K562 (cell line): ENCODE measurements at regions not wholly inside any gene's neighbourhood (a gene's known extent, or its start where the extent isn't known, plus 50 kb on each side); places are given as distances from the start of the nearest gene placed in this dataset.

Experiments
- ATAC-seq: fragments of 200-7000 bp; cut with Tn5 transposase; 3 replicates; pipeline ENCODE4 v1.9.1; 2020; ENCODE audit warnings: moderate library complexity
- BruUV-seq: library from RNA; stranded (reverse); fragments of 400-500 nt; replicated peaks from 2 replicates; lab custom pipeline; 2021; lab: Mats Ljungman, UMichigan
- CTCF ChIA-PET: fragments of 300-600 bp; formaldehyde crosslinking; extraction: SDS; loops from one replicate; lab custom pipeline; 2021; ENCODE audit warnings: low intra/inter-chr PET ratio; lab: Yijun Ruan, JAX
- POLR2A ChIA-PET: fragments of 300-600, 350-650 bp; sonication (Branson Sonifier 250); formaldehyde crosslinking; extraction: SDS; loops from one replicate; lab custom pipeline; 2021; ENCODE audit warnings: antibody characterized with exemption, inconsistent platforms; lab: Yijun Ruan, JAX
- DNase-seq, 4 experiments: peaks; one replicate each; pipeline versions ENCODE4 v3.0.0 to v3.0.0-alpha.2; 2011 to 2018; ENCODE audit warnings: low spot score in 3 of 4, mixed read lengths in 3 of 4; ENCODE audit errors: extremely low read depth in 1 of 4
- FAIRE-seq: peaks from 2 replicates; lab custom pipeline; 2011; peaks lifted over from hg19 to GRCh38; lab: Jason Lieb, UNC
- H2AFZ ChIP-seq: 2 replicates; pipeline ENCODE4 v1.6.0; 2011; ENCODE audit warnings: low read depth, low read length, control low read depth, inconsistent platforms
- H3K27ac ChIP-seq: fragments of 200-600 bp; 3 replicates; pipeline ENCODE4 v1.8.0; 2011; ENCODE audit warnings: low read depth, mild to moderate bottlenecking, control low read depth, inconsistent platforms, low read length, moderate library complexity, mixed read lengths; ENCODE audit errors: extremely low read depth
- H3K27me3 ChIP-seq, 2 experiments: fragments of 300-600 bp in 1 of 2; 2 replicates in 1 of 2; 3 replicates in 1 of 2; pipeline versions ENCODE4 v1.6.0 to v1.8.0; 2011; ENCODE audit warnings: inconsistent platforms in 2 of 2, low read length in 2 of 2, mild to moderate bottlenecking in 1 of 2, mixed read lengths in 1 of 2, moderate library complexity in 1 of 2; ENCODE audit not compliant: control insufficient read depth in 2 of 2, insufficient read depth in 2 of 2
- H3K36me3 ChIP-seq: fragments of 300-600 bp; 3 replicates; pipeline ENCODE4 v1.8.0; 2011; ENCODE audit warnings: mild to moderate bottlenecking, low read length, inconsistent platforms; ENCODE audit not compliant: control insufficient read depth, insufficient read depth
- H3K4me1 ChIP-seq, 2 experiments: fragments of 200-600 bp in 1 of 2; replicated peaks in 1 of 2; 2 replicates in 1 of 2; 3 replicates in 1 of 2; pipeline versions ENCODE4 v1.5.1 to v1.8.0; 2011; ENCODE audit warnings: inconsistent platforms in 2 of 2, low read length in 2 of 2, mild to moderate bottlenecking in 1 of 2, mixed read lengths in 1 of 2, moderate library complexity in 1 of 2; ENCODE audit not compliant: control insufficient read depth in 2 of 2, insufficient read depth in 2 of 2
- H3K4me2 ChIP-seq: 2 replicates; pipeline ENCODE4 v1.6.1; 2011; ENCODE audit warnings: low read length, control low read depth, inconsistent platforms, mixed read lengths; ENCODE audit not compliant: insufficient read depth
- H3K4me3 ChIP-seq: fragments of 200-600 bp; sonication (generic), shearing (Covaris generic); 2 replicates; pipeline ENCODE4 v1.5.1; 2016; ENCODE audit warnings: control low read depth, inconsistent platforms
- H3K79me2 ChIP-seq: fragments of 200-600 bp; 3 replicates; pipeline ENCODE4 v1.8.0; 2011; ENCODE audit warnings: low read length, inconsistent platforms; ENCODE audit not compliant: control insufficient read depth, insufficient read depth
- H3K9ac ChIP-seq, 2 experiments: 2 replicates each; pipeline versions ENCODE4 v1.6.0 to v1.6.1; 2011; ENCODE audit warnings: low read depth in 2 of 2, low read length in 2 of 2, control low read depth in 1 of 2, inconsistent platforms in 1 of 2, mild to moderate bottlenecking in 1 of 2, mixed read lengths in 1 of 2; ENCODE audit not compliant: insufficient read depth in 1 of 2
- H3K9me1 ChIP-seq: one replicate; pipeline ENCODE4 v1.6.0; 2011; ENCODE audit warnings: inconsistent platforms, mild to moderate bottlenecking, low read length, moderate library complexity; ENCODE audit not compliant: control insufficient read depth, insufficient read depth
- H3K9me3 ChIP-seq: replicated peaks from 2 replicates; pipeline ENCODE4 v1.5.1; 2011; ENCODE audit warnings: low read depth, low read length, inconsistent platforms; ENCODE audit not compliant: control insufficient read depth, insufficient read depth
- H4K20me1 ChIP-seq: replicated peaks from 2 replicates; pipeline ENCODE4 v1.6.1; 2011; ENCODE audit warnings: low read length, inconsistent platforms, mixed read lengths; ENCODE audit not compliant: control insufficient read depth, insufficient read depth
- CBX5 ChIP-seq: IDR thresholded peaks from 2 replicates; pipeline ENCODE4 v1.6.1; 2014; ENCODE audit warnings: low read depth, borderline replicate concordance
- NBN ChIP-seq: fragments of 450-650 bp; IDR thresholded peaks from 2 replicates; pipeline ENCODE4 v1.6.1; 2016; ENCODE audit warnings: low read depth, mild to moderate bottlenecking
- PPARD ChIP-seq: fragments of 250-450 bp; sonication (Bioruptor Pico); IDR thresholded peaks from 2 replicates; pipeline ENCODE4 v1.8.0; 2022; ENCODE audit warnings: inconsistent platforms, mild to moderate bottlenecking, moderate library complexity
- RB1 ChIP-seq: fragments of 450-650 bp; IDR thresholded peaks from 2 replicates; pipeline ENCODE4 v1.6.1; 2017; ENCODE audit warnings: low read depth, mild to moderate bottlenecking
- SMARCA4 ChIP-seq: fragments of 450-650 bp; IDR thresholded peaks from 2 replicates; pipeline ENCODE4 v1.6.1; 2016
- ZBTB33 ChIP-seq: sonication (generic); formaldehyde crosslinking; IDR thresholded peaks from 2 replicates; pipeline ENCODE4 v1.8.1; 2023; ENCODE audit warnings: mild to moderate bottlenecking, missing genetic modification reagents
- ZNF699 ChIP-seq: fragments of 250-450 bp; sonication (Bioruptor Pico); IDR thresholded peaks from 2 replicates; pipeline ENCODE4 v1.8.0; 2021; ENCODE audit warnings: mild to moderate bottlenecking, moderate library complexity; ENCODE audit not compliant: insufficient replicate concordance
- WGBS: fragments of 100-300 bp; shearing (Covaris generic); methylation state at CpG from one replicate; pipeline ENCODE4 v1.1.6; 2016; ENCODE audit warnings: low coverage, mixed read lengths; ENCODE audit not compliant: insufficient coverage; ENCODE audit errors: missing lambda C conversion rate; 5-methylcytosine and 5-hydroxymethylcytosine counted together
- in situ Hi-C: fragments of 300-500 bp; cut with MboI; formaldehyde crosslinking; loops from 4 replicates; pipeline ENCODE4 v1.15.0; 2018; ENCODE audit warnings: inconsistent platforms, mixed read lengths
- intact Hi-C: fragments of 100-400 bp; cut with micrococcal nuclease; formaldehyde crosslinking; loops from 2 replicates; pipeline ENCODE4 v1.14.2; 2022

DNA sequence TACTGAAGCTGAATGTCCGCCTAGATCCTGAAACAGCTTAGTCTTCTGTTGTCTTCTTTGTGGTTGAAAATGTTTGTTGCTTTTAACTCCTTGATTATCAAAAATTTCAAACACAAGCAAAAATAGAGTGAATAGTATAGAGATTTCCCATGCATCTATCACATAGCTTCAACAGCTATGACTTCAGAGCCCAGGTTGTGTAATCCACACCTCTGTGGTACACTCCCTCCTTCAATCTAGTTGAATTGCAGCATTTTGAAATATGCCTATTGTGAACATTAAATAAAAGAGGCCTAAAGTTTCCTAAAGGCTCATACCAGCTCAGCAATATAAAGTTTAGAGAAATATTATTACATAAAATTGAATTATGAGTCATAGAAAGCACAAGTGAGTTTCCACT lies 204.7 kb upstream of the HDAC9 start (continued):
- TF ChIP-seq ZBTB33 (CRISPR knock-in tag) (no peak), RB1 (no peak), PPARD (no peak), NBN (no peak), SMARCA4 (no peak)
- TF ChIP-seq, all 486 proteins: peak for 0

DNA sequence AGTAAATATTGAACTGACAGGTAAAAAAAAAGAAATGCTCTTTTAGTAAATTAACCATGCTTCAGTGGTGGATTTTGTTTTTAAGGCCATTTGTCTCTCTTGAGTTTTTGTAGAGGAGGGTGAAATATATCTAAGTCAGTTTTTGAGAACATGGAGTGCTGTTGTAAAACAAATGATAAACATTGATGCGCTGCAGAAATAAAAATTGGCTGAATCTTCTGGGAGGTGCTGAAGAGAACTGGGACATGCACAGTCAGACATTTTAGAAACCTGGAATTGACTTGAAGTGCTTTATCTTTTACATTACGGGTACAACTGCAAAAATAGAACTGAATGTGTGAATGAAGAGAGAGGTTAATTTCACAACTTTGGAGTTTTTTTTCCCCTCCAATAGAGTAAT lies 203.0 kb upstream of the HDAC9 start:
- no peaks in the 10 kb centered on the region for H3K9me1 ChIP-seq
- FAIRE-seq (no peak), DNase-seq (no peak), ATAC-seq (no peak)
- no TSS peak for BruUV-seq
- no peaks in the 10 kb centered on the region for H3K79me2 ChIP-seq
- H3K9me3 ChIP-seq = no peaks in the 10 kb centered on the region
- no peaks in the 10 kb centered on the region for H3K27me3 ChIP-seq
- H3K4me2 ChIP-seq = no peak overlapping the region
- no peaks in the 10 kb centered on the region for H3K36me3 ChIP-seq
- H3K4me3 ChIP-seq = no peak overlapping the region
- TF ChIP-seq CBX5 (no peak), ZNF699 (CRISPR knock-in tag) (no peak)
- ChIA-PET CTCF (no interaction called here), POLR2A (no interaction called here)
- WGBS = 12% methylated on average over 2 of the region's 2 CpGs
- H3K4me1 ChIP-seq = peaks cover 0 to 5% of the 10 kb centered on the region in 2 experiments; a peak in 2 of 5 replicates
- no peak overlapping the region for H3K27ac ChIP-seq
- H2AFZ ChIP-seq = no peak overlapping the region; the same call in 1 of the 2 replicates
- no peaks in the 10 kb centered on the region for H4K20me1 ChIP-seq
- H3K9ac ChIP-seq = no peak overlapping the region
- intact Hi-C loops = loop anchor here (5.0 kb wide), 1 partner anchor 115 kb away; no protein-coding TSS in a partner anchor
- in situ Hi-C loops = no loop called here
